ENCODE measurements at regions not wholly inside any gene's neighbourhood (a gene's known extent, or its start where the extent isn't known, plus 50 kb on each side); places are given as distances from the start of the nearest gene placed in this dataset.

DNA sequence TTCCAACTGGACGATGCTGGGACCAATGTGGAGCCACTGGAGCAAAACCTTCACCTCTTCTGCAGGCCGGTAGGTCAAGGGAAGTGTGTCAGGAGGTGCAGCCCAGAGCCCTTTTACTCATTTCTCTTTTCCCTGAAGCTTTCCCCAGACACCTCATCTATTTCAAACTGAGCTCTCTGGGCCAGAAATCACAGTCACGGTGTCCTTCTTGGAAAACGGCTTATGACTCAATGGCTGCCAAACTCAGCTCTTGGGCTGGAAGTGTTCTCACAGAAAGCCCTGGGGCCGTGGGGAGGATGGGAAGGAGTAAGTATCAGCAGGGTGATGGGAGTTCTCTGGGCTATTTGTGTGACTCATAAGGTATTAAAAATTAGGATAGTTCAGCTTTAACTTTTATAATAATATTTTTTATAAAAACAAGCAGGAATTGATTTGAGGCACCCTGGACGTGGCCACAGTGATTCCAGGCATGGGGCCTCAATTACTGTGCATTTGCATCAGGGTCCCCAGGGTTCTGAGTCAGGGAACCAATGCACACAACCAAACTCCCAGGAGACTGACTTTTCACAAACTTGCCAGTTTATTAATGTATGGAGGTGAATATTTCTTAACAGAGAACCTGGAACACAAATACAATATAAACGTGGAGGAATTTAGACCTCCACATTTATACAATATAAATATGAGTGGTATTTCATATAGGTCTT, 187.4 kb upstream of the TMEM72 start:
- Mint-ChIP-seq H3K27me3 (no peaks in the 10 kb centered on the region), H3K4me3 (no peak overlapping the region)
- DNase-seq (ENCODE audit: low spot score in 2 of 2): no peak

DNA sequence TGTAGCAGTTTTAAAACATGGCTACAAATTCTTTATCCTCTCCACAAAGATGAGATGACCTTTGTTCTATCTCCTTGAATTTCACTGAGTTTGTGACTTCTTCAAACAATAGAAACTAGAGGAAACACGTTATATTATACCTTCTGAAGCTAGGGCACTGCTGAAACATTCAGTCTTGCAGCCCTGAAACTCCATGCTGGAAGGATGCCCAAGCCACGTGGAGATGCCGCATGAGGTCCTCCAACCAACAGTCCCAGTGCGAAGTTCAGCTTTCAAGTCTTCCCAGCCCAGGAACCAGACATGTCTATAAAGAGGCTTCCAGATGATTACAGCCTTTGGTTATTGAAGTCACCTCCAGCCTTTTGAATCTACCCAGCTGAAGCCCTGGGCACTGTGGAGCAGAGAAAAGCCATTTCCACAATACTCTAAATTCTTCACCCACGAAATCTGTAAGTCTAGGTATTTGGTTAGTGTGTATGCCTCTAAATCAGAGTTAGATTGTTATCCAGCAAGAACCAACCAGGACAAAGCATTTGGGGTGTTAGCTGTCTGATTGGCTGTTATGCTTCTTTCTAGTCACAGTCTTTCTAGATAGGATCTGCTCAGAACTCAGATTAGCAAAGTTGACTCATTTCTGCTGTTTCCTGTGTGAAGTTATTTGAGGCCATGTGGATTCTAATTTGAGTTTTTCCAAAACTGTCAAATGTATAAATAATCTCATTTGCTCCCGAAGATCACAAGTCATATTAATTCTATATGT, 186.5 kb upstream of the TMEM72 start:
- Mint-ChIP-seq H3K27me3 (no peaks in the 10 kb centered on the region), H3K4me3 (no peak overlapping the region), H3K9me3 (peaks cover 7% of the 10 kb centered on the region), H3K27ac (ENCODE audit: low read depth) (no peak overlapping the region), H3K4me1 (no peaks in the 10 kb centered on the region), H3K36me3 (ENCODE audit: insufficient read depth) (no peaks in the 10 kb centered on the region)
- ATAC-seq (replicated peaks; ENCODE audit: extremely low read depth, poor library complexity, severe bottlenecking) (no peak), DNase-seq (ENCODE audit: low spot score in 2 of 2) (no peak)

More for the DNA sequence above, 187.4 kb upstream of the TMEM72 start:
- Mint-ChIP-seq H3K4me1 (no peaks in the 10 kb centered on the region), H3K9me3 (peaks cover 9% of the 10 kb centered on the region), H3K36me3 (ENCODE audit: insufficient read depth) (no peaks in the 10 kb centered on the region), H3K27ac (ENCODE audit: low read depth) (no peak overlapping the region)
- no peak for ATAC-seq (replicated peaks; ENCODE audit: extremely low read depth, poor library complexity, severe bottlenecking)

DNA sequence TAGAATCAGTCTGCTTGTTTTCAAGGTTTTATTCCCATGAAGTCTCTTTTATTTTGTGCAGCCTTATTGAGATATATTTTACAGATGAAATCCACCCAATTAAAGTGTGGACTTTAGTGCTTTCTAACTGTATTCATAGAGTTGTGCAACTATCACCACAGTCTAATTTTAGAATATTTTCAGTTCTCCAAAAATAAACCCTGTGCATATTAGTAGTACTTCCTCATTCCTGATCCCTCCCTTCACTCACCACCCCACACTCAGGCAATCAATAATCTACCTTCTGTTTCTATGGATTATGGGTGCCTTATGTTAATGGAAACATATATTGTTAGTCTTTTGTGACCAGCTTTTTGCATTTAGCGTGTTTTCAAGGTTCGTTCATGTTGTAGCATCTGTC, 185.7 kb upstream of the TMEM72 start:
- H3K4me3 Mint-ChIP-seq: no peak overlapping the region
- ATAC-seq (replicated peaks; ENCODE audit: extremely low read depth, poor library complexity, severe bottlenecking) (no peak), DNase-seq (ENCODE audit: low spot score in 2 of 2) (no peak)
- H3K4me1 Mint-ChIP-seq: no peaks in the 10 kb centered on the region
- peaks cover 10% of the 10 kb centered on the region for H3K9me3 Mint-ChIP-seq
- H3K27me3 Mint-ChIP-seq: no peaks in the 10 kb centered on the region
- H3K27ac Mint-ChIP-seq (ENCODE audit: low read depth): no peak overlapping the region
- no peaks in the 10 kb centered on the region for H3K36me3 Mint-ChIP-seq (ENCODE audit: insufficient read depth)

DNA sequence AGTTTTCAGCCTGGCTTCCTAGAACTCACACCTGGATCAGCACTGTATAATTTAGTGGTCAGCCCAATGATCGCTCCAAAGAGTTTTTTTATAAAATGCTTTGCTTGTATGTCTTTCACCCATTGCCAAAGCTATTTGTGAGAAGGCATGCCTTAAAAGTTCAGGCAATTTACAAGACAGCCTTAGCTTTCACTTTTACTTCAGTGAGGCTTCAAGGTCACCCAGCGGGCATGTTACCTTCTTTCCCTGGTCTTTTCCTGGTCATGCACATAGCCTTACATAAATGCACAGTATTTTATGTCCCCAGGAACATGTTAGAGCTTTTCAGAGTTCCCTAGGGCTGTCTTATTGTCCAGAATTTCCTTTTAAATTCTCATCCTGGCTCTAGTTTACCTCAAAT, 179.9 kb upstream of the TMEM72 start:
- Mint-ChIP-seq H3K36me3 (ENCODE audit: insufficient read depth) (no peaks in the 10 kb centered on the region), H3K4me1 (no peaks in the 10 kb centered on the region), H3K27ac (ENCODE audit: low read depth) (no peak overlapping the region), H3K9me3 (peaks cover 7% of the 10 kb centered on the region), H3K27me3 (peaks cover 2% of the 10 kb centered on the region), H3K4me3 (no peak overlapping the region)
- DNase-seq (ENCODE audit: low spot score in 2 of 2) (no peak), ATAC-seq (replicated peaks; ENCODE audit: extremely low read depth, poor library complexity, severe bottlenecking) (no peak)

DNA sequence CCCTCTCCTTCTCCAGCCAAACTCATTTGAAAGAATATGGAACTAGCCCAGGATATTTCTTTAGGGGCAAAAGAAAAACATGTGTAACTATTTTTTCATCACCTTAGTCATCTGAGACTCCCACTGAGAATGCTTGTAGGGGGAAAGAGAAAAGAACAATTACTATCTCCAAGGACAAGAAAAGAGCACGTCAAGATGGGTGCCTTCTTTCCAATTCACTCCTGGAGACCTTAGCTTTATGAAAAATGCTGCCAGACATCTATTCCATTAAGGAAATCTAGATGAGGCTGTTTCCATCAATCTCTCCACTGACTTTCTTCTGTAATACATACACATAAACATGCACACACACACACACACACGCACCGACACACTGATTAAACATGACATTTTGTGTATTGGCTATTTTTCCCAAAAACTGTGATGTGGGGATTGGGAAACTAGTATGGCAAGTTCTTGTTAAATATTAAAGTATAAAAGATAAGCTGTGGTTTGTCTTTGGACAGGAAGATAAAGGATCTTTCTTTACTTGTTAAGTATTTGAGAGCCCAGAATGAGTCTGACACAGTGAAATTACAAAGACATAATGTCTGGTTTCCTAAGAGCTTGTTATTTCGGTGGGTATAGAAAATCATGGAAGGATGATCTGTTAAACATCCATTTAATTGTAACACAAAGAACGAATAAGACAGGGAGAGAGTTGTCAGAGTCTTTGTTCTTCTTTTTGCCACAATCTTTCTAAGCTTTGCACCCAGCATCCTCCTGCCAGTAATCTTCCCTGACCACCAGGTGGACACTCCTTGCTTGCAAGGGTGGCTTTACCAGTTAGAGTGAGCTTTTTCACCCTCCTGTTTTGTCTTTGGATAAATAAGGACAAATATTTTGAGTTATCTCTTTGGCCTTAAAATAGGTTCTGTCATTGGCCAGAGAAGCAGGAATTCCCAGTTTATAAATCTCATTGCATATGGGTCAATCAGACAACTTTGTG, 177.3 kb upstream of the TMEM72 start:
- no peaks in the 10 kb centered on the region for H3K36me3 Mint-ChIP-seq (ENCODE audit: insufficient read depth)
- H3K9me3 Mint-ChIP-seq: peaks cover 7% of the 10 kb centered on the region
- no peak overlapping the region for H3K4me3 Mint-ChIP-seq
- DNase-seq (ENCODE audit: low spot score in 2 of 2): no peak
- H3K4me1 Mint-ChIP-seq: no peaks in the 10 kb centered on the region
- no peak overlapping the region for H3K27ac Mint-ChIP-seq (ENCODE audit: low read depth)
- H3K27me3 Mint-ChIP-seq: peaks cover 27% of the 10 kb centered on the region
- no peak for ATAC-seq (replicated peaks; ENCODE audit: extremely low read depth, poor library complexity, severe bottlenecking)

DNA sequence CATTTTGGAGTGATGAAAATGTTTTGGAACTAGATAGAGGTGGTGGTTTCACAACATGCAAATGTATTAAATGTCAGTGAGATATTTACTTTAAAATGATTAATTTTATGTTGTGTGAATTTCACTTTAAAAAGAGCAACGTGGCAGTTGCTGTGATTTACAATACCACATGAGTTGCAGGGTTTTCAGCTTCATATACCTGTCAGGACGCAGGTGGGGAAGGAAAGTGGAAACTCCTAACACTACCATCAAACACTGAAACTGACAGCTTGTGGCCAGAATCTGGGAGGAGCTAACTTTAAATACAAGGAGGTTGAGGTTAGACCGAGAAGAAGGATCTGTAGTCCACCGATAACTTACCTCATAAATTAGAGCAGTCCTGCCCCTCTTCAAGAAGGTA, 168.9 kb upstream of the TMEM72 start:
- H3K36me3 Mint-ChIP-seq (ENCODE audit: insufficient read depth): no peaks in the 10 kb centered on the region
- peaks cover 22% of the 10 kb centered on the region for H3K27me3 Mint-ChIP-seq
- no peak overlapping the region for H3K4me3 Mint-ChIP-seq
- no peak overlapping the region for H3K27ac Mint-ChIP-seq (ENCODE audit: low read depth)
- DNase-seq (ENCODE audit: low spot score in 2 of 2) (no peak), ATAC-seq (replicated peaks; ENCODE audit: extremely low read depth, poor library complexity, severe bottlenecking) (no peak)
- no peaks in the 10 kb centered on the region for H3K9me3 Mint-ChIP-seq
- H3K4me1 Mint-ChIP-seq: no peaks in the 10 kb centered on the region

DNA sequence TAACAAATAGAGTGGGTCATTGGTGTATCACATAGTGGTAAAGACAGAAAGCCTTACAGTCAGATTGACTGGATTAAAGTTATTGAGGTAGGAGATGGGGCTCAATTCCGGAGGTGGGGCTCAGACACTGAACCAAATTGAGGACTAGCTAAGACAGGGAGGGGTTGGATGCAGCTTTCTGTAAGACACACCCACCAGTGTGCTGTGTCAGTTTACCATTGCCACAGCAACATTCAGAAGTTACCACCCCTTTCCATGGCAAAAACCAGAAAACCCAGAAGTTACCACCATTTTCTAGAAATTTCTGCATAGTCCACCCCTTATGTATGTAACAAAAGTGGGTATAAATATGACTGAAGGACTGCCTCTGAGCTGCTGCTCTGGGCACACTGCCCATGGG, 167.6 kb upstream of the TMEM72 start:
- peaks cover 9% of the 10 kb centered on the region for H3K27me3 Mint-ChIP-seq
- no peaks in the 10 kb centered on the region for H3K9me3 Mint-ChIP-seq
- no peak for ATAC-seq (replicated peaks; ENCODE audit: extremely low read depth, poor library complexity, severe bottlenecking)
- no peak for DNase-seq (ENCODE audit: low spot score in 2 of 2)
- no peak overlapping the region for H3K4me3 Mint-ChIP-seq
- H3K27ac Mint-ChIP-seq (ENCODE audit: low read depth): no peak overlapping the region
- H3K4me1 Mint-ChIP-seq: no peaks in the 10 kb centered on the region
- H3K36me3 Mint-ChIP-seq (ENCODE audit: insufficient read depth): no peaks in the 10 kb centered on the region

DNA sequence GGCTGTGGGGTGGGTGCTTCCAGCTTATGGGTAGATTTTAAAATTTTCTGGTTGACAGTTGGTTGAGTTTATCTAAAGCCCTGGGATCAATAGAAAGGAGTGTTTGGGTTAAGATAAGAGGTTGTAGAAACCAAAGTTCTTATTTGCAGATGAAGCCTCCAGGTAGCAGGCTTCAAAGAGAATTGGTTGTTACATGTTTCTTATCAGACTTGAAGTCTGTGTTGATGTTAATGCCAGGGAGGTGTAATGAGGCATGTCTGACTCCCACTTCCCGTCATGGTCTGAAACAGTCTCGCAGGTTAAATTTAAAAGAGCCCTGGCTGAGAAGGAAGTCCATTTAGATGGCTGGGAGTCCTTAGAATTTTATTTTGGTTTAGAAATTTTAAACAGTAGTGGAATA, 165.2 kb upstream of the TMEM72 start:
- H3K9me3 Mint-ChIP-seq: no peaks in the 10 kb centered on the region
- ATAC-seq (replicated peaks; ENCODE audit: extremely low read depth, poor library complexity, severe bottlenecking): no peak
- no peak for DNase-seq (ENCODE audit: low spot score in 2 of 2)
- no peaks in the 10 kb centered on the region for H3K4me1 Mint-ChIP-seq
- H3K27ac Mint-ChIP-seq (ENCODE audit: low read depth): no peak overlapping the region
- H3K4me3 Mint-ChIP-seq: no peak overlapping the region
- H3K36me3 Mint-ChIP-seq (ENCODE audit: insufficient read depth): no peaks in the 10 kb centered on the region
- no peaks in the 10 kb centered on the region for H3K27me3 Mint-ChIP-seq

DNA sequence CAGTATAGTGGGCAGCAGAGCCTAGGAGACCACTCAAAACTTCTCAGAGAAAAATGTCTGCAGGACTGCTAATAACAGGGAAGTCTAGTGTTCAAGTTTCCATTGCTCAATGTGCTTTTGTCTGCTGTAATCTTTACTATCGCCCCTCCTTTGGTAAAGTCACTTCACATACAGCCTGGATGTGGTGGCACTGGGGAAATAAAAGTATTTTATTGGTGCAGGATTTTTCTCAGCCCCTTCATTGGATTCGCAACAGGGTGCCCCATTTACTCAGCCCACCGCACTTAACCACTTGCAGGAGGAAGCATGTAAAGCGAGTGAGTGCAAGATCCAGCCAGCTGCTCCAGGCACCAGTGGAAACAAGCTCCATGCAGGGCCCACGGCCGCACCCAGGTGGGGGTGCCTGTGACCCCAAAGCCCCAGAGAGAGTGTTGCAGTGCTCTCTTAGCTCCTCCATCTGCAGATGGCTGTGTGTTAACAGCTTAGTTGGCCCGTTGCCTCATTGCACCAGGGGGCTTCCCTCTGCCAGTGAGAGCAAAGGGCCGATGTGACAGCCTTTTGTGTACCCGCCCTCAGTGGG, 163.5 kb upstream of the TMEM72 start:
- Mint-ChIP-seq H3K27me3 (no peaks in the 10 kb centered on the region), H3K4me3 (no peak overlapping the region), H3K27ac (ENCODE audit: low read depth) (no peak overlapping the region), H3K4me1 (no peaks in the 10 kb centered on the region), H3K9me3 (no peaks in the 10 kb centered on the region), H3K36me3 (ENCODE audit: insufficient read depth) (peaks cover 2% of the 10 kb centered on the region)
- no peak for ATAC-seq (replicated peaks; ENCODE audit: extremely low read depth, poor library complexity, severe bottlenecking)
- DNase-seq (ENCODE audit: low spot score in 2 of 2): no peak

DNA sequence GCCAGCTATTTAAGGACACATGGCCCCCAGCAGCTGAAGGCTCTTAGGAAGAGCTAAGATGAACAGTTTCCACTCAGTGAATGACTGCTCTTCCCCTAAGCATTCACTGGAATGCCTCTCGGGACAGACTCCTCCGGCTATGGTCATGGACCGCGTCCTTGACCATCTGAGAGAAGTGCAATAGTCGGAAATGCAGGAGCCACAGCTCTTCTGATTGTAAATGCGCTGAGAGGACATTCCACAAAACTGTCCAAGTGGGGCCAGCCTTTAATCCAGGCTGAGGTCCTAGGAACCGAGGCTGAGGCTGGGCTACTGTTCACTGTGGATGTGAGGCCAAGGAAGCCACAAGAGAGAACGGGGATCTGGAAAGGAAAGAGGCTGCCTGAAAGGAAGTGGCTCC, 162.0 kb upstream of the TMEM72 start:
- no peak for DNase-seq (ENCODE audit: low spot score in 2 of 2)
- H3K27ac Mint-ChIP-seq (ENCODE audit: low read depth): no peak overlapping the region
- H3K4me3 Mint-ChIP-seq: no peak overlapping the region
- H3K27me3 Mint-ChIP-seq: no peaks in the 10 kb centered on the region
- ATAC-seq (replicated peaks; ENCODE audit: extremely low read depth, poor library complexity, severe bottlenecking): no peak
- H3K9me3 Mint-ChIP-seq: no peaks in the 10 kb centered on the region
- peaks cover 2% of the 10 kb centered on the region for H3K36me3 Mint-ChIP-seq (ENCODE audit: insufficient read depth)
- H3K4me1 Mint-ChIP-seq: no peaks in the 10 kb centered on the region

DNA sequence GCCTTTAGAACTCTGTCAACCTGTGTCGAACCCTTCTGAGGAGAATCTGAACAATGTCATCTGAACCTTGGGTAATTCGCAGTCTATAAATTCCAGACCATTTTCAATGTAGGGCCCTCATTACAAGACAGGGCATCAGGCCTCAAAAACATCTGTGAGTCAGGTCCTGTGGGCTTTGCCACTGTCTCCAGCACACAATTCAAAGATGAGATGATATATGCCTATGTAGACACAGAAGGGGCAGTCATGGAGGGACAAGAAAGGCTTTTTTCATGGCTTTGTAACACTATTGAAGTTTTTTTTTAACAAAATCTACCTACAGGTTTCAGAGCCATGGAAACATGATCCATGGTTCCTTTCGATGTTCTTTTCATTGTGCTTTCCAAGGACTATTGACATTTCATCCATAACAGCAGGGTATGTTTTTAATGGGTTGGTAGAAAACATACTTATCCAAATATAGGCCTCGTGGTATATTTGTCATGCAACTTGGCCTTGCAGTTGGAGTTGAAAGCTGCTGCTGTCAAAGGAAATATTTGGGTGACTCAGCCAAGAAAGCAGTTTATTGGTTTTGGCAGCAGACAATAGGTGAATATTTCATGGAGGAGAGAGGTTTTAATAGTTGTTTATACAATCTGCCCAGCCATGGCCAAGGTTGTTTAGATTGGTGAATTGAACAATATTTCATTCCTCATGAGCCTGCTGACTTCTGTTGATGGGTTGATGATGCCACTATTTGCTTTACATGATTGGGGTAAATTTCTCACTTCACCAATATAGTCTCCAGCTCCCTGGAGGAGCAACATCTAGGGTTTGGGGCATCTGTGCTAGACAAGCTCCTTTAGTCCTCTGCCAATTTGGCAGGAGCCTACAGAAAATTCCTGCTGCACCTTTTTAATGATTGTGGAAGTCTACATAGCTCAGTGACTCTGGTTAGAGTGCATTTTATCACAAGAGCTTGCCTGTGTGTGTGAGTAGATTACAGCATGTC, 158.4 kb upstream of the TMEM72 start:
- H3K4me3 Mint-ChIP-seq: no peak overlapping the region
- ATAC-seq (replicated peaks; ENCODE audit: extremely low read depth, poor library complexity, severe bottlenecking) (no peak), DNase-seq (ENCODE audit: low spot score in 2 of 2) (no peak)
- no peak overlapping the region for H3K27ac Mint-ChIP-seq (ENCODE audit: low read depth)
- peaks cover 4% of the 10 kb centered on the region for H3K9me3 Mint-ChIP-seq
- peaks cover 5% of the 10 kb centered on the region for H3K36me3 Mint-ChIP-seq (ENCODE audit: insufficient read depth)
- peaks cover 5% of the 10 kb centered on the region for H3K27me3 Mint-ChIP-seq
- H3K4me1 Mint-ChIP-seq: no peaks in the 10 kb centered on the region

Measured in central memory CD8-positive, alpha-beta T cell (primary cell).